Astrocyte (in vitro differentiated cells and primary cell): ENCODE measurements at regions not wholly inside any gene's neighbourhood (a gene's known extent, or its start where the extent isn't known, plus 50 kb on each side); places are given as distances from the start of the nearest gene placed in this dataset.

Experiments
- EZH2 ChIP-seq: IDR thresholded peaks from 2 replicates; pipeline ENCODE4 v1.6.1; 2012; ENCODE audit warnings: mild to moderate bottlenecking, low read length, inconsistent platforms; ENCODE audit not compliant: insufficient read depth
- TF ChIP-seq, protein P1 (sequence below): IDR thresholded peaks from 2 replicates; pipeline ENCODE4 v1.5.1; 2011; ENCODE audit warnings: low read depth, mild to moderate bottlenecking, inconsistent platforms, low read length, moderate library complexity; ENCODE audit not compliant: insufficient read depth

DNA sequence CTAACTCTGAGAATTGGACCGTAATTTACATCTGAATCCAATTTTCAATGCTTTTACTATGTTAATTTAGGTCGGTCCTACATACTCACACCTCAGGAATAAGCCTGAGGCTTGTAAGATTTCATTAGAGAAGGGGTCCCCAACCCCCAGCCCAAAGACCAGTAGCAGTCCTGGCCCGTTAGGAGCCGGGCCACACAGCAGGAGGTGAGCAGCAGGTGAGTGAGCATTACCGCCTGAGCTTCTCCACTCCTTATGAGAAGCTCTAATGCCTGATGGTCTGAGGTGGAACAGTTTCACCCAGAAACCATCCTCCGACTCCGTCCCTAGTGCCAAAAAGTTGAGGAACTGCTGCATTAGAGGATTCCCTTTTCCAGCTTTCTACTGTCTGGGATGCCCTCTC is 757.3 kb downstream of the SI start:
- TF ChIP-seq, protein P1, sequence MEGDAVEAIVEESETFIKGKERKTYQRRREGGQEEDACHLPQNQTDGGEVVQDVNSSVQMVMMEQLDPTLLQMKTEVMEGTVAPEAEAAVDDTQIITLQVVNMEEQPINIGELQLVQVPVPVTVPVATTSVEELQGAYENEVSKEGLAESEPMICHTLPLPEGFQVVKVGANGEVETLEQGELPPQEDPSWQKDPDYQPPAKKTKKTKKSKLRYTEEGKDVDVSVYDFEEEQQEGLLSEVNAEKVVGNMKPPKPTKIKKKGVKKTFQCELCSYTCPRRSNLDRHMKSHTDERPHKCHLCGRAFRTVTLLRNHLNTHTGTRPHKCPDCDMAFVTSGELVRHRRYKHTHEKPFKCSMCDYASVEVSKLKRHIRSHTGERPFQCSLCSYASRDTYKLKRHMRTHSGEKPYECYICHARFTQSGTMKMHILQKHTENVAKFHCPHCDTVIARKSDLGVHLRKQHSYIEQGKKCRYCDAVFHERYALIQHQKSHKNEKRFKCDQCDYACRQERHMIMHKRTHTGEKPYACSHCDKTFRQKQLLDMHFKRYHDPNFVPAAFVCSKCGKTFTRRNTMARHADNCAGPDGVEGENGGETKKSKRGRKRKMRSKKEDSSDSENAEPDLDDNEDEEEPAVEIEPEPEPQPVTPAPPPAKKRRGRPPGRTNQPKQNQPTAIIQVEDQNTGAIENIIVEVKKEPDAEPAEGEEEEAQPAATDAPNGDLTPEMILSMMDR, result no peak
- no peak for TF ChIP-seq EZH2
